GM13976 (cell line): ENCODE measurements at regions not wholly inside any gene's neighbourhood (a gene's known extent, or its start where the extent isn't known, plus 50 kb on each side); places are given as distances from the start of the nearest gene placed in this dataset.
A peak's percentile ranks its signal among the peaks of the same experiment; 100 is the strongest.
"Not testable (repeated sequence)": the region's sequence is repeated elsewhere in the genome, so short reads cannot be mapped to it uniquely, and the experiment has no call there.

Experiments used
- DNase-seq: peaks from one replicate; pipeline ENCODE4 v3.0.0; 2012; ENCODE audit warnings: low spot score
- in situ Hi-C: fragments of 300-500 bp; cut with MboI; formaldehyde crosslinking; loops from one replicate; pipeline ENCODE4 v1.12.0; 2022; ENCODE audit warnings: low sequenced_read_pairs, mixed read lengths, inconsistent platforms; ENCODE audit not compliant: unreplicated experiment
- TF ChIP-seq, protein P1 (sequence below): IDR thresholded peaks from 2 replicates; pipeline ENCODE4 v1.5.1; 2012; ENCODE audit warnings: borderline replicate concordance, mild to moderate bottlenecking; ENCODE audit not compliant: insufficient read depth; ENCODE audit errors: extremely low read depth, missing control alignments, control extremely low read depth

GRCh38 chr15:28459279-28459678 is 73.5 kb downstream of the GOLGA8G start:
- TF ChIP-seq, protein P1, sequence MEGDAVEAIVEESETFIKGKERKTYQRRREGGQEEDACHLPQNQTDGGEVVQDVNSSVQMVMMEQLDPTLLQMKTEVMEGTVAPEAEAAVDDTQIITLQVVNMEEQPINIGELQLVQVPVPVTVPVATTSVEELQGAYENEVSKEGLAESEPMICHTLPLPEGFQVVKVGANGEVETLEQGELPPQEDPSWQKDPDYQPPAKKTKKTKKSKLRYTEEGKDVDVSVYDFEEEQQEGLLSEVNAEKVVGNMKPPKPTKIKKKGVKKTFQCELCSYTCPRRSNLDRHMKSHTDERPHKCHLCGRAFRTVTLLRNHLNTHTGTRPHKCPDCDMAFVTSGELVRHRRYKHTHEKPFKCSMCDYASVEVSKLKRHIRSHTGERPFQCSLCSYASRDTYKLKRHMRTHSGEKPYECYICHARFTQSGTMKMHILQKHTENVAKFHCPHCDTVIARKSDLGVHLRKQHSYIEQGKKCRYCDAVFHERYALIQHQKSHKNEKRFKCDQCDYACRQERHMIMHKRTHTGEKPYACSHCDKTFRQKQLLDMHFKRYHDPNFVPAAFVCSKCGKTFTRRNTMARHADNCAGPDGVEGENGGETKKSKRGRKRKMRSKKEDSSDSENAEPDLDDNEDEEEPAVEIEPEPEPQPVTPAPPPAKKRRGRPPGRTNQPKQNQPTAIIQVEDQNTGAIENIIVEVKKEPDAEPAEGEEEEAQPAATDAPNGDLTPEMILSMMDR = no peak
- DNase-seq = no peak
- in situ Hi-C loops = no loop called here

DNA sequence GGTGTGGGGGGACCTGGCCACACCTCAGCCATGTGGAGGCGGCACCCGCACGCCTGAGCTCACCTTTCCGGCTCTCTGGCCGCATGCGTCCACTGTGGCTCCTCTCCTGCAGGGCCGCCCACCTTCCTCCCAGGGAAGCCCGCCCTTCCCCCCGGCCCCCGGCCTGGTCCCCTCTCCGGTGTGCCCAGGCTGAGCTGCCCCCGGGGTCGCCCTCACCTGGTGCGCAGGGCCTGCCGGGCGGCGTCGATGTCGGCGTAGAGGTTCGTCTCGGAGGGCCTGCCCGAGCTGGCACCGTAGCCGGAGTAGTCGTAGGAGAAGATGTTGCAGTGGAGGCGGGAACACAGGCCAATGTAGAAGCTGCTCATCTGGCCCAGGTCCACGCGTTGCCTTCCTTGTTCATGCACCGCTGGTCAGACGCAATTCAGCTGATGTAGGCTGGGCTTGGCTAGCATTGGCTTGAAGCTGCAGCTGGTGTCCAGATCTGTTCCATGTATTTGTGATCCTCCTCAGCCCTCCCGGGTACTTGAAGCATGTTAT is 75.3 kb downstream of the GOLGA8G start:
- in situ Hi-C loops = not testable (repeated sequence)

DNA sequence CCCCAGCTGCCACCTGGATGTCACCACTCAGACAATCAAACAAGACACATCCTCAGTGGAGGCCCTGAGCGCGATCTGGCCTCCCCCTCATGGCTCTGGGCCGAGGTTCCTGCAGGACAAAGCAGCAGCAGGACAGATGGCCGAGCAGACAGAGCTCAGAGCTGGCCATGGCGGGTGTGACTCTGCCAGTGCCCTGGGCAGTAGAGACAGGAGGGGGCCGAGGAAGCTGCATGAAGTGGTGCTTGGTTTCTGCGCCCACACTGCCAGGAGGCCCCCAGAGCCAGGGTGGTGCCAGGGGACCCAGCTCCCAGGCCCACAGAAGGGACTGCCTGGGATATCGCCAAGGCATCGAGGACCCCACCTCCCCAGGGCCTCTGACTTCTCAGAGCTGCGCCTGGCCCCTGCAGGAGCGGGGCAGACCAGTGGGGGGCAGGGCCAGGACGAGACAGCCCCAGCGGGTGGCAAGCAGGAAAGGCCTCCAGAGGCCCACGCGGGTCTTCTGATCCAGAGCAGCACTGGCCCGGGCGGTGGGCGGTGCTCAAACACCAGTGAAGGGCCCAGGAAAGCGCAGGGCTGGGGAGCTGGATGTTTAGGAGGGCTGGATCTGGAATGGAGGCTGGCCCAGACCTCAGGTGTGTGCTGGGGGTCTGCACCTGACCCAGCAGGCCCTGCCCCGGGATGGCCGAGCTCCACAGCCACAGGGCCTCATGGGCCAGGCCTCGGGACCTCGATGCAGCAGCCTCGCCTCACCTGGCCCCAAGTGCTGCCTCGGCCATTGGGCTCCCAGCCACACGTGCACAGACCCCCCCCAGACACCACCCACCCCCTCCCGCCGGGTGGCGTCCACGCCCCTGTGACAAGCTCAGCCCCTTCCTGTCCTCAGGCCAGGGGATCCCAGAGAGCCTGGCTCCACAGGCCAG is 76.0 kb downstream of the GOLGA8G start:
- peak; percentile 15 for DNase-seq
- TF ChIP-seq, protein P1 = no peak
- in situ Hi-C loops = no loop called here

More for the DNA sequence above, 75.3 kb downstream of the GOLGA8G start:
- not testable (repeated sequence) for DNase-seq

GRCh38 chr15:28455537-28456475 is 77.0 kb downstream of the GOLGA8G start:
- in situ Hi-C loops, DNase-seq: not testable (repeated sequence)

DNA sequence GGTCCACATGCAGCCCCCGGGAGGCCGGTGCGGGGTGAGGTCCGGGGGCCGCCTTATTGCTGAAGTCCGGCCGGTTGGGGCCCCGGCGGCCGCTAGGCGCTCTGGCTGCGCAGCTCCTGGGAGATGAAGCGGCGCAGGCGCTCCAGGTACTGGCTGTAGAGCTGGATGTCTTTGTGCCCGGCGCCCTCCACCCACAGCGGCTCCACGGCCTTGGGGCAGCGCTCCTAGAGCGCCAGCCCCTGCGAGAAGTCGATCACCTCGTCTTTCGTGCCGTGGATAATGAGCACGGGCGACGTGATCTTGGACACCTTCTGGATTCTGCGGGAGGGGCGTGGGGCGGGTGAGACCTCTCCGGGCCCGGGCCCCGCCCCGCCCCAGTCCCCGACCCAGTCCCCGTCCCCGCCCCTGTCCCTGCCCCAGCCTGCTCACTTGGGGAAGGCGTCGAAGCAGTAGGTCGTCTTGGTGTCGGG is 76.3 kb downstream of the GOLGA8F start:
- in situ Hi-C loops, DNase-seq: not testable (repeated sequence)
